ENCODE measurements at regions not wholly inside any gene's neighbourhood (a gene's known extent, or its start where the extent isn't known, plus 50 kb on each side); places are given as distances from the start of the nearest gene placed in this dataset.

GRCh38 chr13:99765869-99766268, 205.7 kb downstream of the ZIC5 start:
- WGBS (ENCODE audit: low lambda C conversion rate, missing lambda C conversion rate): 94% methylated on average over 2 of the region's 2 CpGs
- no peak for TF ChIP-seq EZH2phosphoT487 (IDR thresholded peaks at IDR 0.05; ENCODE audit: low read depth, severe bottlenecking, unreplicated experiment)
- TF ChIP-seq, protein P1, sequence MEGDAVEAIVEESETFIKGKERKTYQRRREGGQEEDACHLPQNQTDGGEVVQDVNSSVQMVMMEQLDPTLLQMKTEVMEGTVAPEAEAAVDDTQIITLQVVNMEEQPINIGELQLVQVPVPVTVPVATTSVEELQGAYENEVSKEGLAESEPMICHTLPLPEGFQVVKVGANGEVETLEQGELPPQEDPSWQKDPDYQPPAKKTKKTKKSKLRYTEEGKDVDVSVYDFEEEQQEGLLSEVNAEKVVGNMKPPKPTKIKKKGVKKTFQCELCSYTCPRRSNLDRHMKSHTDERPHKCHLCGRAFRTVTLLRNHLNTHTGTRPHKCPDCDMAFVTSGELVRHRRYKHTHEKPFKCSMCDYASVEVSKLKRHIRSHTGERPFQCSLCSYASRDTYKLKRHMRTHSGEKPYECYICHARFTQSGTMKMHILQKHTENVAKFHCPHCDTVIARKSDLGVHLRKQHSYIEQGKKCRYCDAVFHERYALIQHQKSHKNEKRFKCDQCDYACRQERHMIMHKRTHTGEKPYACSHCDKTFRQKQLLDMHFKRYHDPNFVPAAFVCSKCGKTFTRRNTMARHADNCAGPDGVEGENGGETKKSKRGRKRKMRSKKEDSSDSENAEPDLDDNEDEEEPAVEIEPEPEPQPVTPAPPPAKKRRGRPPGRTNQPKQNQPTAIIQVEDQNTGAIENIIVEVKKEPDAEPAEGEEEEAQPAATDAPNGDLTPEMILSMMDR (IDR thresholded peaks at IDR 0.05; ENCODE audit: poor library complexity): no peak
- no peak for TF ChIP-seq EZH2 (IDR thresholded peaks at IDR 0.05; ENCODE audit: borderline replicate concordance)

GRCh38 chr13:99760456-99760855, 211.1 kb downstream of the ZIC5 start:
- H3K4me3 ChIP-seq: no peak overlapping the region
- H4K20me1 ChIP-seq (ENCODE audit: insufficient read depth, poor library complexity, severe bottlenecking): no peaks in the 10 kb centered on the region
- H3K79me2 ChIP-seq: no peaks in the 10 kb centered on the region
- H3K27me3 ChIP-seq: no peaks in the 10 kb centered on the region
- no peak overlapping the region for H2AFZ ChIP-seq
- no peak overlapping the region for H3K27ac ChIP-seq
- DNase-seq (ENCODE audit: low spot score): no peak
- H3K9me2 ChIP-seq (replicated peaks; ENCODE audit: insufficient read depth): no peaks in the 10 kb centered on the region
- TF ChIP-seq, protein P1 (IDR thresholded peaks at IDR 0.05; ENCODE audit: poor library complexity): no peak
- no peak for TF ChIP-seq EZH2 (IDR thresholded peaks at IDR 0.05; ENCODE audit: borderline replicate concordance)
- TF ChIP-seq EZH2phosphoT487 (IDR thresholded peaks at IDR 0.05; ENCODE audit: low read depth, severe bottlenecking, unreplicated experiment): no peak
- no peaks in the 10 kb centered on the region for H3K4me1 ChIP-seq (ENCODE audit: insufficient read depth)
- no peaks in the 10 kb centered on the region for H3K9me3 ChIP-seq (ENCODE audit: low read depth)
- H3K4me2 ChIP-seq: no peak overlapping the region
- H3K36me3 ChIP-seq (replicated peaks; ENCODE audit: insufficient read depth, low read depth): no peaks in the 10 kb centered on the region

More at GRCh38 chr13:99765869-99766268, 205.7 kb downstream of the ZIC5 start:
- Histone ChIP-seq H4K20me1 (ENCODE audit: insufficient read depth, poor library complexity, severe bottlenecking) (no peaks in the 10 kb centered on the region), H3K9me2 (replicated peaks; ENCODE audit: insufficient read depth) (no peaks in the 10 kb centered on the region), H2AFZ (no peak overlapping the region), H3K4me1 (ENCODE audit: insufficient read depth) (no peaks in the 10 kb centered on the region), H3K4me2 (no peak overlapping the region), H3K27me3 (no peaks in the 10 kb centered on the region), H3K9me3 (ENCODE audit: low read depth) (no peaks in the 10 kb centered on the region), H3K36me3 (replicated peaks; ENCODE audit: insufficient read depth, low read depth) (no peaks in the 10 kb centered on the region), H3K27ac (no peak overlapping the region), H3K4me3 (no peak overlapping the region), H3K79me2 (no peaks in the 10 kb centered on the region)
- DNase-seq (ENCODE audit: low spot score): no peak

DNA sequence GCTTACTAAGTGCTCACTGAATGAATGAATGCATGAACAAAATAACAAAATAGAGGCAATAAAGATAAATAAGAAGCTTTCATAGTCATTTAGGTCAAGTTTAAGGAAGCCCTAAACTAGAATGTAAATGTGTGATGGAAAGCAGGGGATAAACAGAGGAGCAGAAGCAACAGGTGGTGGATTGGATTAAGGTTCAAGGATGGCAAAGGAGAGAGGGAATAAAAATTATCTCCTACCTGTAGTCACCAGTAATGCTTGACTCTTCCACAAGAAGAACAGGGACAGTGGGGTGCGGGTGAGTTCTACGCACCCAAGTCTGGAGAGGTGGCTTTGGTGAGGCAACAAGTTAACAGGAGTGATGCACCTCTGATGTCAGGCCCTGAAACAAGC, 212.4 kb downstream of the ZIC5 start:
- no peaks in the 10 kb centered on the region for H3K36me3 ChIP-seq (replicated peaks; ENCODE audit: insufficient read depth, low read depth)
- no peak overlapping the region for H3K4me3 ChIP-seq
- H3K79me2 ChIP-seq: no peaks in the 10 kb centered on the region
- H4K20me1 ChIP-seq (ENCODE audit: insufficient read depth, poor library complexity, severe bottlenecking): no peaks in the 10 kb centered on the region
- H3K4me1 ChIP-seq (ENCODE audit: insufficient read depth): no peaks in the 10 kb centered on the region
- TF ChIP-seq EZH2 (IDR thresholded peaks at IDR 0.05; ENCODE audit: borderline replicate concordance): no peak
- no peak for TF ChIP-seq EZH2phosphoT487 (IDR thresholded peaks at IDR 0.05; ENCODE audit: low read depth, severe bottlenecking, unreplicated experiment)
- TF ChIP-seq, protein P1 (IDR thresholded peaks at IDR 0.05; ENCODE audit: poor library complexity): no peak
- H2AFZ ChIP-seq: no peak overlapping the region
- no peak overlapping the region for H3K4me2 ChIP-seq
- WGBS (ENCODE audit: low lambda C conversion rate, missing lambda C conversion rate): 98% methylated on average over 2 of the region's 2 CpGs
- H3K27me3 ChIP-seq: no peaks in the 10 kb centered on the region
- H3K9me3 ChIP-seq (ENCODE audit: low read depth): no peaks in the 10 kb centered on the region
- no peak for DNase-seq (ENCODE audit: low spot score)
- H3K9me2 ChIP-seq (replicated peaks; ENCODE audit: insufficient read depth): no peaks in the 10 kb centered on the region
- H3K27ac ChIP-seq: no peak overlapping the region

Data from hepatocyte (in vitro differentiated cells).